ENCODE measurements at regions not wholly inside any gene's neighbourhood (a gene's known extent, or its start where the extent isn't known, plus 50 kb on each side); places are given as distances from the start of the nearest gene placed in this dataset.

DNA sequence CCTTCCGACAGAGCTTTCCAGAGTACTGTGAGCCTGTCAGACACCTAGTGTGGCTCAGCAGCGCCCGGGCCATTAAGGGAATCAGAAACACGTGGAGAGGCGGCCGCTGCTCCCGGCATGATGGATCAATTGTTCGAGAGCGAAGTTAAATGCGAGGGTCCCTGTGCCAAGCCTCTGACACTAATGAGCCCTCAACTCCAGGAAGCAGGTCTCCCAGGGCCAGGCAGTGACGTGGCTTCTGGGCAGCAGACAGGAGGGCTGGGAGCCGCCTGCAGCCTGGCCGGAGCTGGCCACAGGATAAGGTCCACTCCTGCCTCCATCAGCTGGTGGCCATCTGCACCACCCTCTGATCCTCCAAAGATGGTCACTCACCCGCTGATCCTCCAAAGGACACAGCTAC lies 67.5 kb upstream of the CLDN14 start:
- H3K36me3 Mint-ChIP-seq = no peaks in the 10 kb centered on the region
- H3K27ac Mint-ChIP-seq = no peak overlapping the region
- DNase-seq (ENCODE audit: low spot score) (no peak), ATAC-seq (no peak)
- ChIA-PET CTCF (interaction anchor here (0.7 kb wide), 1 partner anchor 83 kb away, joined by 3 read pairs; no protein-coding TSS in a partner anchor), POLR2A (no interaction called here)
- TF ChIP-seq SP1 (CRISPR knock-in tag; conservative IDR thresholded peaks at IDR 0.05) = no peak
- TF ChIP-seq, protein P1, sequence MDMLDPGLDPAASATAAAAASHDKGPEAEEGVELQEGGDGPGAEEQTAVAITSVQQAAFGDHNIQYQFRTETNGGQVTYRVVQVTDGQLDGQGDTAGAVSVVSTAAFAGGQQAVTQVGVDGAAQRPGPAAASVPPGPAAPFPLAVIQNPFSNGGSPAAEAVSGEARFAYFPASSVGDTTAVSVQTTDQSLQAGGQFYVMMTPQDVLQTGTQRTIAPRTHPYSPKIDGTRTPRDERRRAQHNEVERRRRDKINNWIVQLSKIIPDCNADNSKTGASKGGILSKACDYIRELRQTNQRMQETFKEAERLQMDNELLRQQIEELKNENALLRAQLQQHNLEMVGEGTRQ (CRISPR knock-in tag; IDR thresholded peaks at IDR 0.05) = no peak
- no peaks in the 10 kb centered on the region for H3K27me3 Mint-ChIP-seq (ENCODE audit: low read depth)
- no peaks in the 10 kb centered on the region for H3K9me3 Mint-ChIP-seq
- peaks cover 31% of the 10 kb centered on the region for H3K4me1 Mint-ChIP-seq
- no peak overlapping the region for H3K4me3 Mint-ChIP-seq

GRCh38 chr21:36548866-36549265 lies 68.9 kb upstream of the CLDN14 start:
- Mint-ChIP-seq H3K9me3 (no peaks in the 10 kb centered on the region), H3K4me3 (no peak overlapping the region), H3K27ac (no peak overlapping the region), H3K4me1 (peaks cover 21% of the 10 kb centered on the region), H3K27me3 (ENCODE audit: low read depth) (no peaks in the 10 kb centered on the region), H3K36me3 (no peaks in the 10 kb centered on the region)
- ATAC-seq = no peak
- no peak for DNase-seq (ENCODE audit: low spot score)
- ChIA-PET CTCF (interaction anchor here (0.7 to 0.8 kb wide), 2 partner anchors 66 to 70 kb away, joined by 3 to 4 read pairs; no protein-coding TSS in a partner anchor), POLR2A (no interaction called here)
- TF ChIP-seq SMAD4 (CRISPR knock-in tag; IDR thresholded peaks at IDR 0.05) (no peak), ZNF263 (CRISPR knock-in tag; IDR thresholded peaks at IDR 0.05; ENCODE audit: low read depth) (no peak), E2F5 (CRISPR knock-in tag; IDR thresholded peaks at IDR 0.05) (no peak), ERG (CRISPR knock-in tag; IDR thresholded peaks at IDR 0.05) (no peak), ZNF281 (CRISPR knock-in tag; IDR thresholded peaks at IDR 0.05) (no peak), ZNF317 (CRISPR knock-in tag; IDR thresholded peaks at IDR 0.05; ENCODE audit: borderline replicate concordance, low read depth) (no peak), ZNF232 (CRISPR knock-in tag; IDR thresholded peaks at IDR 0.05) (no peak), HMGA2 (CRISPR knock-in tag; IDR thresholded peaks at IDR 0.05) (no peak), PRRX2 (CRISPR knock-in tag; IDR thresholded peaks at IDR 0.05) (no peak), NFYB (CRISPR knock-in tag; conservative IDR thresholded peaks at IDR 0.05; ENCODE audit: low read depth) (no peak), ZNF532 (CRISPR knock-in tag; IDR thresholded peaks at IDR 0.05; ENCODE audit: borderline replicate concordance) (no peak), MYBL2 (CRISPR knock-in tag; IDR thresholded peaks at IDR 0.05) (no peak)
- TF ChIP-seq, protein P2, sequence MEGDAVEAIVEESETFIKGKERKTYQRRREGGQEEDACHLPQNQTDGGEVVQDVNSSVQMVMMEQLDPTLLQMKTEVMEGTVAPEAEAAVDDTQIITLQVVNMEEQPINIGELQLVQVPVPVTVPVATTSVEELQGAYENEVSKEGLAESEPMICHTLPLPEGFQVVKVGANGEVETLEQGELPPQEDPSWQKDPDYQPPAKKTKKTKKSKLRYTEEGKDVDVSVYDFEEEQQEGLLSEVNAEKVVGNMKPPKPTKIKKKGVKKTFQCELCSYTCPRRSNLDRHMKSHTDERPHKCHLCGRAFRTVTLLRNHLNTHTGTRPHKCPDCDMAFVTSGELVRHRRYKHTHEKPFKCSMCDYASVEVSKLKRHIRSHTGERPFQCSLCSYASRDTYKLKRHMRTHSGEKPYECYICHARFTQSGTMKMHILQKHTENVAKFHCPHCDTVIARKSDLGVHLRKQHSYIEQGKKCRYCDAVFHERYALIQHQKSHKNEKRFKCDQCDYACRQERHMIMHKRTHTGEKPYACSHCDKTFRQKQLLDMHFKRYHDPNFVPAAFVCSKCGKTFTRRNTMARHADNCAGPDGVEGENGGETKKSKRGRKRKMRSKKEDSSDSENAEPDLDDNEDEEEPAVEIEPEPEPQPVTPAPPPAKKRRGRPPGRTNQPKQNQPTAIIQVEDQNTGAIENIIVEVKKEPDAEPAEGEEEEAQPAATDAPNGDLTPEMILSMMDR (IDR thresholded peaks at IDR 0.05) = no peak

Measured in WTC11 (cell line).